Right ventricle myocardium superior (tissue), 1 donor: ENCODE measurements at regions not wholly inside any gene's neighbourhood (a gene's known extent, or its start where the extent isn't known, plus 50 kb on each side); places are given as distances from the start of the nearest gene placed in this dataset.
A peak's percentile ranks its signal among the peaks of the same experiment; 100 is the strongest.
"Not testable (repeated sequence)": the region's sequence is repeated elsewhere in the genome, so short reads cannot be mapped to it uniquely, and the experiment has no call there.

ENCODE experiments used
- ATAC-seq: fragments of 200-7000 bp; cut with Tn5 transposase; one replicate; pipeline ENCODE4 v1.9.1; 2020; ENCODE audit warnings: mild to moderate bottlenecking; ENCODE audit not compliant: poor library complexity
- DNase-seq: peaks from one replicate; pipeline ENCODE4 v3.0.0-alpha.2; 2020
- intact Hi-C: fragments of 100-400 bp; cut with DNase I; formaldehyde crosslinking; loops from one replicate; pipeline ENCODE4 v1.11.2; 2022
- donor health status: DM: no; HTN: yes; CAD: no; lungs with severe emphysema.

- ATAC-seq (no peak), DNase-seq (no peak)
- intact Hi-C loops = no loop called here
These were observed 176.0 kb downstream of the COX18 start for GRCh38 chr4:72893354-72894066.

GRCh38 chr4:72888331-72888730 lies 181.2 kb downstream of the COX18 start:
- intact Hi-C loops = no loop called here
- DNase-seq = no peak
- no peak for ATAC-seq

GRCh38 chr4:72887152-72887551 lies 182.4 kb downstream of the COX18 start:
- intact Hi-C loops = no loop called here
- ATAC-seq (no peak), DNase-seq (no peak)

- no peak for ATAC-seq
- intact Hi-C loops = no loop called here
- no peak for DNase-seq
These were observed 182.9 kb downstream of the COX18 start for GRCh38 chr4:72886602-72887001.

GRCh38 chr4:72884225-72884624 lies 185.3 kb downstream of the COX18 start:
- ATAC-seq, DNase-seq, intact Hi-C loops: not testable (repeated sequence)

- DNase-seq (no peak), ATAC-seq (no peak)
- intact Hi-C loops = no loop called here
These were observed 192.6 kb downstream of the COX18 start for GRCh38 chr4:72876946-72877345.

- ATAC-seq = no peak
- no peak for DNase-seq
- intact Hi-C loops = no loop called here
These were observed 194.0 kb downstream of the COX18 start for GRCh38 chr4:72875545-72875944.

- no peak for ATAC-seq
- intact Hi-C loops = no loop called here
These were observed 194.4 kb downstream of the COX18 start for GRCh38 chr4:72875138-72875537.

GRCh38 chr4:72864898-72865297 lies 204.6 kb downstream of the COX18 start:
- ATAC-seq (no peak), DNase-seq (no peak)
- intact Hi-C loops = no loop called here

More at GRCh38 chr4:72875138-72875537, 194.4 kb downstream of the COX18 start:
- DNase-seq = no peak

GRCh38 chr4:72864277-72864676 lies 205.2 kb downstream of the COX18 start:
- intact Hi-C loops, DNase-seq, ATAC-seq: not testable (repeated sequence)

GRCh38 chr4:72860766-72861165 lies 208.8 kb downstream of the COX18 start:
- intact Hi-C loops = no loop called here
- DNase-seq = no peak
- no peak for ATAC-seq

- intact Hi-C loops = no loop called here
These were observed 211.2 kb downstream of the COX18 start for GRCh38 chr4:72858328-72858727.

GRCh38 chr4:72857787-72858186 lies 211.7 kb downstream of the COX18 start:
- DNase-seq = no peak
- peak; percentile 55 for ATAC-seq
- intact Hi-C loops = no loop called here

More at GRCh38 chr4:72858328-72858727, 211.2 kb downstream of the COX18 start:
- DNase-seq (no peak), ATAC-seq (no peak)

GRCh38 chr4:72857216-72857615 lies 212.3 kb downstream of the COX18 start:
- ATAC-seq = no peak
- intact Hi-C loops = no loop called here

GRCh38 chr4:72846280-72847111 lies 223.0 kb downstream of the COX18 start:
- intact Hi-C loops = no loop called here
- no peak for DNase-seq
- no peak for ATAC-seq

More at GRCh38 chr4:72857216-72857615, 212.3 kb downstream of the COX18 start:
- no peak for DNase-seq

- ATAC-seq = no peak
- intact Hi-C loops = no loop called here
- DNase-seq = no peak
These were observed 226.1 kb downstream of the COX18 start for GRCh38 chr4:72843466-72843865.

GRCh38 chr4:72842323-72842722 lies 227.2 kb downstream of the COX18 start:
- ATAC-seq (no peak), DNase-seq (no peak)
- intact Hi-C loops = no loop called here

GRCh38 chr4:72840166-72840565 lies 229.3 kb downstream of the COX18 start:
- ATAC-seq, intact Hi-C loops, DNase-seq: not testable (repeated sequence)

- intact Hi-C loops = no loop called here
- DNase-seq = no peak
- ATAC-seq = no peak
These were observed 240.7 kb downstream of the COX18 start for GRCh38 chr4:72828864-72829263.

GRCh38 chr4:72827968-72828367 lies 241.5 kb downstream of the COX18 start:
- DNase-seq (no peak), ATAC-seq (no peak)
- intact Hi-C loops = no loop called here
